ENCODE measurements at regions not wholly inside any gene's neighbourhood (a gene's known extent, or its start where the extent isn't known, plus 50 kb on each side); places are given as distances from the start of the nearest gene placed in this dataset.

- TF ChIP-seq CTCF (IDR thresholded peaks at IDR 0.05) (no peak), POLR2A (IDR thresholded peaks at IDR 0.05) (no peak)
- 45 to 55% methylated on average over 1 of the region's 1 CpG for WGBS, 2 donors
- H3K4me3 ChIP-seq (ENCODE audit: low read depth, poor library complexity, severe bottlenecking) = no peak overlapping the region
- intact Hi-C loops (cut with DNase I; ENCODE audit: low total_unique reads) = no loop called here
- no peak for DNase-seq (ENCODE audit: low spot score in 2 of 2)
Measured at GRCh38 chr17:65409381-65409780, 152.1 kb downstream of the AXIN2 start.

- WGBS, 2 donors = 96 to 97% methylated on average over 2 of the region's 2 CpGs
- TF ChIP-seq POLR2A (IDR thresholded peaks at IDR 0.05) (no peak), CTCF (IDR thresholded peaks at IDR 0.05) (no peak)
- intact Hi-C loops (cut with DNase I; ENCODE audit: low total_unique reads) = no loop called here
- H3K4me3 ChIP-seq (ENCODE audit: low read depth, poor library complexity, severe bottlenecking) = no peak overlapping the region
- no peak for DNase-seq (ENCODE audit: low spot score in 2 of 2)
Measured at GRCh38 chr17:65408050-65408449, 153.4 kb downstream of the AXIN2 start.

DNA sequence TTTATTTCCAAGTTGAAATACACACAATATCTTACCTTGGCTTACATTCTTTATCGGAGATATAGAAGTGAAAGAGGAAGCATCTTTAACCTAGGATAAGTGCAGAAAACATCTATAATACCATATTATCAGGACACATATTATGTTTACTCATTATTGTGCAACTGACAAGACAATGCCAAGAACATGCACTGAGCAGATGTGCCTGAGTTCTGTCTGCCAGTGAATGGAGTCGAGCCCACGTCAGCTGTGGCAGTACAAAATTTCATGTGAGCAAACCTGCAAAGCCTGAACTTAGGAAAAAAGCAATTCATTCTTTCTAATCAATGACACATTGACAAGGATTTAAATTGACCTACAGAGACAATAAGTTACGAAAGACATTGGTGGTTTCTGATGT is 154.4 kb downstream of the AXIN2 start:
- TF ChIP-seq POLR2A (IDR thresholded peaks at IDR 0.05) (no peak), CTCF (IDR thresholded peaks at IDR 0.05) (no peak)
- intact Hi-C loops (cut with DNase I; ENCODE audit: low total_unique reads) = no loop called here
- WGBS, 2 donors = 50 to 60% methylated on average over 4 of the region's 4 CpGs
- H3K4me3 ChIP-seq (ENCODE audit: low read depth, poor library complexity, severe bottlenecking) = no peak overlapping the region
- DNase-seq (ENCODE audit: low spot score in 2 of 2) = no peak

DNA sequence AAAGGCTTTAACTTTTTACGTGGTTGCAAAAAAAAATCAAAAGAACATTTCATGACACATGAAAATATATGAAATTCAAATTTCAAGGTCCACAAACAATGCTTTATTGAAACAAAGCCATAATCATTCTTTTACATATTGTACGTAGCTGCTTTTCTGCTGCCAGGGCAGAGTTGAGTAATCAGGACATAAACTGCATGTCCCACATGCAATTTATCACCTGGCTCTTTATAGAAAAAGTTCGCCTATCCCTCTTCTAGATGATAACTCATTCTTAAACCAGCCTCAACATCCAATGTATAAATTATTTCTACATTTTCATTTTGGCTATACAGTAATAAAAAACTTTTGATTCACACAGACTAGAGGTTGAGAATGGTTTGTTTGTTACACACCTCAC is 154.9 kb downstream of the AXIN2 start:
- no peak for DNase-seq (ENCODE audit: low spot score in 2 of 2)
- 63 to 65% methylated on average over 3 of the region's 3 CpGs for WGBS, 2 donors
- TF ChIP-seq CTCF (IDR thresholded peaks at IDR 0.05) (no peak), POLR2A (IDR thresholded peaks at IDR 0.05) (no peak)
- intact Hi-C loops (cut with DNase I; ENCODE audit: low total_unique reads) = no loop called here
- no peak overlapping the region for H3K4me3 ChIP-seq (ENCODE audit: low read depth, poor library complexity, severe bottlenecking)

GRCh38 chr17:65405563-65405962 is 155.9 kb downstream of the AXIN2 start:
- no peak overlapping the region for H3K4me3 ChIP-seq (ENCODE audit: low read depth, poor library complexity, severe bottlenecking)
- WGBS, 2 donors = 75% methylated on average over 9 of the region's 9 CpGs
- DNase-seq (ENCODE audit: low spot score in 2 of 2) = no peak
- intact Hi-C loops (cut with DNase I; ENCODE audit: low total_unique reads) = no loop called here
- TF ChIP-seq POLR2A (IDR thresholded peaks at IDR 0.05) = no peak
- TF ChIP-seq CTCF (IDR thresholded peaks at IDR 0.05) = no peak

DNA sequence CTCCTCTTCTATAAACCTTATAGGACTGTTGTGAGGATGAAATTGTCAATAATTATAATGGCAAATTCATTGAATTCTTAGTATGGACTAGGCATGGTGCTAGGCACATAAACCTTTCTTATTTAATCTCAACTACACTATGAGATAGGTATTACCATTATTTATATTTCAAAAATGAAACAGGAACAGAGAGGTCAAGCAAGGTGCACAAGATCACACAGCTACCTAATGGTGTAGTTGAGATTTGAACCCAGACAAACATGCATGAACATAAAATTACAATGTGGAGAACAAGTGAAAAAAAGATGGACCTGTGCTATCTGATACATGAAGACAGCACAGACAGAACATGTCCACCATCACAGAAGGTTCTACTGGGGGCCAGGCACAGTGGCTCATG is 156.7 kb downstream of the AXIN2 start:
- intact Hi-C loops (cut with DNase I; ENCODE audit: low total_unique reads) = no loop called here
- TF ChIP-seq CTCF (IDR thresholded peaks at IDR 0.05) = no peak
- TF ChIP-seq POLR2A (IDR thresholded peaks at IDR 0.05) = no peak
- H3K4me3 ChIP-seq (ENCODE audit: low read depth, poor library complexity, severe bottlenecking) = no peak overlapping the region
- no peak for DNase-seq (ENCODE audit: low spot score in 2 of 2)
